DND-41 (cell line): ENCODE measurements at regions not wholly inside any gene's neighbourhood (a gene's known extent, or its start where the extent isn't known, plus 50 kb on each side); places are given as distances from the start of the nearest gene placed in this dataset.

Experiments used
- ATAC-seq: fragments of 200-7000 bp; cut with Tn5 transposase; 3 replicates; pipeline ENCODE4 v1.9.1; 2021; ENCODE audit warnings: low read depth; ENCODE audit not compliant: insufficient read depth
- DNase-seq: peaks from one replicate; pipeline ENCODE4 v3.0.0-alpha.2; 2020
- H2AFZ ChIP-seq: 2 replicates; pipeline ENCODE4 v1.6.0; 2012; ENCODE audit warnings: low read depth, low read length
- H3K27ac ChIP-seq: 2 replicates; pipeline ENCODE4 v1.5.1; 2012; ENCODE audit warnings: low read length, inconsistent platforms
- H3K27me3 ChIP-seq: fragments of 200-600 bp; sonication (generic); 2 replicates; pipeline ENCODE4 v1.6.0; 2012; ENCODE audit warnings: low read length, mild to moderate bottlenecking, inconsistent platforms; ENCODE audit not compliant: insufficient read depth, poor library complexity
- H3K36me3 ChIP-seq: 2 replicates; pipeline ENCODE4 v1.5.1; 2012; ENCODE audit warnings: low read length, inconsistent platforms; ENCODE audit not compliant: insufficient read depth
- H3K4me1 ChIP-seq: 2 replicates; pipeline ENCODE4 v1.5.1; 2012; ENCODE audit warnings: mild to moderate bottlenecking, low read length; ENCODE audit not compliant: insufficient read depth
- H3K4me2 ChIP-seq: 2 replicates; pipeline ENCODE4 v1.6.0; 2012; ENCODE audit warnings: mild to moderate bottlenecking, moderate library complexity, low read length, inconsistent platforms; ENCODE audit not compliant: insufficient read depth
- H3K4me3 ChIP-seq, 2 experiments: fragments of 200-600 bp in 1 of 2; shearing (Covaris generic) in 1 of 2; 2 replicates each; pipeline ENCODE4 v1.5.1; 2012 to 2016; ENCODE audit warnings: inconsistent platforms in 2 of 2, low read length in 2 of 2, mild to moderate bottlenecking in 2 of 2, low read depth in 1 of 2, moderate library complexity in 1 of 2
- H3K79me2 ChIP-seq: 2 replicates; pipeline ENCODE4 v1.6.0; 2012; ENCODE audit warnings: low read length, inconsistent platforms; ENCODE audit not compliant: insufficient read depth
- H3K9ac ChIP-seq: 2 replicates; pipeline ENCODE4 v1.6.0; 2012; ENCODE audit warnings: low read depth, mild to moderate bottlenecking, inconsistent platforms, low read length, moderate library complexity
- H3K9me3 ChIP-seq: 2 replicates; pipeline ENCODE4 v1.5.1; 2012; ENCODE audit warnings: low read length, moderate library complexity, mild to moderate bottlenecking, inconsistent platforms; ENCODE audit not compliant: insufficient read depth, severe bottlenecking
- H4K20me1 ChIP-seq: 2 replicates; pipeline ENCODE4 v1.6.0; 2012; ENCODE audit warnings: low read length; ENCODE audit not compliant: insufficient read depth
- EZH2 ChIP-seq: IDR thresholded peaks from 3 replicates; pipeline ENCODE4 v1.6.1; 2012; ENCODE audit warnings: borderline replicate concordance, low read depth, mild to moderate bottlenecking, moderate library complexity, low read length, inconsistent platforms; ENCODE audit not compliant: severe bottlenecking
- TF ChIP-seq, protein P1 (sequence below): IDR thresholded peaks from 2 replicates; pipeline ENCODE4 v1.5.1; 2012; ENCODE audit warnings: borderline replicate concordance, low read length, moderate library complexity, mild to moderate bottlenecking; ENCODE audit not compliant: poor library complexity, severe bottlenecking; ENCODE audit errors: extremely low read depth

- no peak overlapping the region for H3K9ac ChIP-seq
- H2AFZ ChIP-seq: no peak overlapping the region
- no peak overlapping the region for H3K27ac ChIP-seq
- H3K4me2 ChIP-seq: no peak overlapping the region
- H3K36me3 ChIP-seq: no peaks in the 10 kb centered on the region
- no peaks in the 10 kb centered on the region for H4K20me1 ChIP-seq
- H3K4me1 ChIP-seq: no peaks in the 10 kb centered on the region
- TF ChIP-seq, protein P1, sequence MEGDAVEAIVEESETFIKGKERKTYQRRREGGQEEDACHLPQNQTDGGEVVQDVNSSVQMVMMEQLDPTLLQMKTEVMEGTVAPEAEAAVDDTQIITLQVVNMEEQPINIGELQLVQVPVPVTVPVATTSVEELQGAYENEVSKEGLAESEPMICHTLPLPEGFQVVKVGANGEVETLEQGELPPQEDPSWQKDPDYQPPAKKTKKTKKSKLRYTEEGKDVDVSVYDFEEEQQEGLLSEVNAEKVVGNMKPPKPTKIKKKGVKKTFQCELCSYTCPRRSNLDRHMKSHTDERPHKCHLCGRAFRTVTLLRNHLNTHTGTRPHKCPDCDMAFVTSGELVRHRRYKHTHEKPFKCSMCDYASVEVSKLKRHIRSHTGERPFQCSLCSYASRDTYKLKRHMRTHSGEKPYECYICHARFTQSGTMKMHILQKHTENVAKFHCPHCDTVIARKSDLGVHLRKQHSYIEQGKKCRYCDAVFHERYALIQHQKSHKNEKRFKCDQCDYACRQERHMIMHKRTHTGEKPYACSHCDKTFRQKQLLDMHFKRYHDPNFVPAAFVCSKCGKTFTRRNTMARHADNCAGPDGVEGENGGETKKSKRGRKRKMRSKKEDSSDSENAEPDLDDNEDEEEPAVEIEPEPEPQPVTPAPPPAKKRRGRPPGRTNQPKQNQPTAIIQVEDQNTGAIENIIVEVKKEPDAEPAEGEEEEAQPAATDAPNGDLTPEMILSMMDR: no peak
- TF ChIP-seq EZH2: no peak
- H3K79me2 ChIP-seq: no peaks in the 10 kb centered on the region
- ATAC-seq: no peak
- H3K9me3 ChIP-seq: no peaks in the 10 kb centered on the region
- no peak overlapping the region for H3K4me3 ChIP-seq
- DNase-seq: no peak
- no peaks in the 10 kb centered on the region for H3K27me3 ChIP-seq
Measured at GRCh38 chr7:41536122-41536872, 166.6 kb downstream of the INHBA start.

- Histone ChIP-seq H3K9ac (no peak overlapping the region), H3K4me3 (no peak overlapping the region), H3K27ac (no peak overlapping the region), H4K20me1 (no peaks in the 10 kb centered on the region), H3K36me3 (no peaks in the 10 kb centered on the region), H3K4me1 (no peaks in the 10 kb centered on the region), H2AFZ (no peak overlapping the region), H3K27me3 (no peaks in the 10 kb centered on the region), H3K9me3 (no peaks in the 10 kb centered on the region), H3K79me2 (no peaks in the 10 kb centered on the region), H3K4me2 (no peak overlapping the region)
- TF ChIP-seq, protein P1: no peak
- no peak for TF ChIP-seq EZH2
- no peak for DNase-seq
- no peak for ATAC-seq
Measured at GRCh38 chr7:41529831-41530230, 173.1 kb downstream of the INHBA start.

DNA sequence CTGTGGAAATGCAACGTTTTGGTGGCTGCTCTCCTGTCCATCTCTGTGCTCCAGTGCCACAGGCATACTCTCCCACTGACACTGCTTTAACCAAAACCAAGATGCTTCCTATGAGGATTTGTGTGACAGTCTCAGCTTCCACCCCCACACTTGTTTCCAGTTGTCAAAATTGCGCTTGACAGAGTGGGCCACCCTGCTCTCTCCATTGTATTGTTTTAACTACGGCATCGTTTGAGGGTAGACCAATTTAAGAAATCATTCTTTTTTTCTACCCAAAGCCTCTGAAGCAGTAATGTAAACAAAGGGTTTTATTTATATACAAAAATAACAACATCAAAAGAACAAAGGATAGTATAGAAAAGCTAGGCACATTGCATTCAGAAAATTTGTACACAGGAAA is 178.0 kb downstream of the INHBA start:
- TF ChIP-seq EZH2: no peak
- TF ChIP-seq, protein P1: no peak
- Histone ChIP-seq H3K9ac (no peak overlapping the region), H3K79me2 (no peaks in the 10 kb centered on the region), H3K4me3 (no peak overlapping the region), H4K20me1 (no peaks in the 10 kb centered on the region), H3K27me3 (no peaks in the 10 kb centered on the region), H3K9me3 (peaks cover 6% of the 10 kb centered on the region), H3K4me1 (no peaks in the 10 kb centered on the region), H3K36me3 (no peaks in the 10 kb centered on the region), H2AFZ (no peak overlapping the region), H3K27ac (no peak overlapping the region), H3K4me2 (no peak overlapping the region)
- DNase-seq: no peak
- ATAC-seq: no peak
